PFSK-1 (cell line): ENCODE measurements at regions not wholly inside any gene's neighbourhood (a gene's known extent, or its start where the extent isn't known, plus 50 kb on each side); places are given as distances from the start of the nearest gene placed in this dataset.

Source experiments
- FOXP2 ChIP-seq: optimal IDR thresholded peaks from 2 replicates; pipeline ENCODE3; 2011; ENCODE audit warnings: borderline replicate concordance, control low read depth, inconsistent platforms; ENCODE audit not compliant: insufficient read depth; ENCODE audit errors: extremely low read length, extremely low read depth
- POLR2AphosphoS5 ChIP-seq: IDR thresholded peaks from 2 replicates; pipeline ENCODE4 v1.6.1; 2012; ENCODE audit warnings: low read depth, mild to moderate bottlenecking, control low read depth, low read length, moderate library complexity
- REST ChIP-seq, 2 experiments: IDR thresholded peaks; 2 replicates each; pipeline versions ENCODE4 v1.6.1 to v1.8.0; 2011 to 2012; ENCODE audit warnings: low read depth in 2 of 2, low read length in 2 of 2, control low read depth in 1 of 2, inconsistent platforms in 1 of 2, mild to moderate bottlenecking in 1 of 2, moderate library complexity in 1 of 2; ENCODE audit not compliant: insufficient read depth in 1 of 2
- SIN3A ChIP-seq: IDR thresholded peaks from 2 replicates; pipeline ENCODE4 v1.6.1; 2012; ENCODE audit warnings: mild to moderate bottlenecking, low read length, moderate library complexity, borderline replicate concordance; ENCODE audit not compliant: insufficient read depth
- TAF1 ChIP-seq: IDR thresholded peaks from 2 replicates; pipeline ENCODE4 v1.6.1; 2012; ENCODE audit warnings: low read length, control low read depth, borderline replicate concordance; ENCODE audit not compliant: insufficient read depth

GRCh38 chr10:111392159-111392558, 315.3 kb downstream of the ADRA2A start:
- TF ChIP-seq FOXP2 (no peak), POLR2AphosphoS5 (no peak), SIN3A (no peak)

- no peak for TF ChIP-seq REST (IDR thresholded peaks at IDR 0.05; ENCODE audit: insufficient read depth in 1 of 2, low read depth in 2 of 2, low read length in 2 of 2)
These were observed 316.1 kb downstream of the ADRA2A start for GRCh38 chr10:111392910-111393309.

- no peak for TF ChIP-seq FOXP2
- no peak for TF ChIP-seq TAF1
- no peak for TF ChIP-seq SIN3A
- no peak for TF ChIP-seq REST (IDR thresholded peaks at IDR 0.05; ENCODE audit: insufficient read depth in 1 of 2, low read depth in 2 of 2, low read length in 2 of 2)
- TF ChIP-seq POLR2AphosphoS5 = no peak
These were observed 333.9 kb downstream of the ADRA2A start for GRCh38 chr10:111410740-111411139.

- TF ChIP-seq REST (IDR thresholded peaks at IDR 0.05; ENCODE audit: insufficient read depth in 1 of 2, low read depth in 2 of 2, low read length in 2 of 2) = no peak
- no peak for TF ChIP-seq FOXP2
- TF ChIP-seq TAF1 = no peak
- no peak for TF ChIP-seq POLR2AphosphoS5
- no peak for TF ChIP-seq SIN3A
These were observed 348.6 kb downstream of the ADRA2A start for GRCh38 chr10:111425459-111425858.

GRCh38 chr10:111429288-111430028, 352.6 kb downstream of the ADRA2A start:
- TF ChIP-seq POLR2AphosphoS5 (no peak), FOXP2 (no peak), TAF1 (no peak), SIN3A (no peak), REST (IDR thresholded peaks at IDR 0.05; ENCODE audit: insufficient read depth in 1 of 2, low read depth in 2 of 2, low read length in 2 of 2) (no peak)
